GM18907 (cell line): ENCODE measurements at regions not wholly inside any gene's neighbourhood (a gene's known extent, or its start where the extent isn't known, plus 50 kb on each side); places are given as distances from the start of the nearest gene placed in this dataset.
"Not testable (repeated sequence)": the region's sequence is repeated elsewhere in the genome, so short reads cannot be mapped to it uniquely, and the experiment has no call there.

Experiments
- ATAC-seq: cut with Tn5 transposase; IDR thresholded peaks from one replicate; pipeline ENCODE4 v1.9.1; 2021; ENCODE audit warnings: mild to moderate bottlenecking, moderate library complexity; ENCODE audit not compliant: unreplicated experiment

- ATAC-seq = no peak
Measured at GRCh38 chr17:33929181-33929724, 325.8 kb upstream of the CCL2 start.

GRCh38 chr17:33931148-33931814 is 323.8 kb upstream of the CCL2 start:
- ATAC-seq = not testable (repeated sequence)

DNA sequence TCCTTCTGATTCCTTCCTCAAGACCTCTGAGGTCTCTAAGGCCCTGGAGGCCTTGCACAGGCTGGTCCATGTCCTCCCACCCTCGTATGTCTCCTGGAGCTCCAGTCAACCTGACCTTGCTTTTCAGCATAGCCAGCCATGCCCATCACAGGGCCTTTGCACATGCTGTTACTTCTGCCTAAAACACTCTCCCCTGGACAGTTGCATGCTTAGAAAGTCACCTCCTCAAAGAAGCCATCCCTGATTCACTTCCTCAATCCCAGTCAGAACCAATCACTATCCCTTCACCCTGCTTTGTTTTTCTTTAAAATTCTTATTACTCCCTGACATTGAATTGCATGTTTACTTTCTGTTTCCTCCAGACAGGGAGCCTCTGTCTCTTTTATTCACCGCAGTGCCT is 322.1 kb upstream of the CCL2 start:
- no peak for ATAC-seq

DNA sequence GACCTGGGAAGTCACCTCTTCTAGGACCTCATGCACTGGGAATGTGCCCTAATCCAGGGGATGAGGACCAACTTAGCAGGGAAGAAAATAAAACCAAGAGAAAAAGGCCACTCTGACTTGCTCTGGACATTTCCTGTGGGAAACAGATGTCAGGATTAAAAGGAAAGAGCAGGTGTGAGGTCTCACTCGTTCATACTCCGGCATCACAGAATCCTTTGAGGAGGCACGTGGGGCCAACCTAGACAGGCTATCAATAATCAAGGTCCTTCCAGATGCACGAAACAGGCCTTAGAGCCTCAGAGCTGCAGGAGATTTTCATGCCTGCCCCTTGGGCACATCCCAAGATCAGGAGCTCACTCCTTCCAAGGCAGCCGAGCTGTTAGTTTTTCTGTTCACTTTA is 321.5 kb upstream of the CCL2 start:
- ATAC-seq = no peak

DNA sequence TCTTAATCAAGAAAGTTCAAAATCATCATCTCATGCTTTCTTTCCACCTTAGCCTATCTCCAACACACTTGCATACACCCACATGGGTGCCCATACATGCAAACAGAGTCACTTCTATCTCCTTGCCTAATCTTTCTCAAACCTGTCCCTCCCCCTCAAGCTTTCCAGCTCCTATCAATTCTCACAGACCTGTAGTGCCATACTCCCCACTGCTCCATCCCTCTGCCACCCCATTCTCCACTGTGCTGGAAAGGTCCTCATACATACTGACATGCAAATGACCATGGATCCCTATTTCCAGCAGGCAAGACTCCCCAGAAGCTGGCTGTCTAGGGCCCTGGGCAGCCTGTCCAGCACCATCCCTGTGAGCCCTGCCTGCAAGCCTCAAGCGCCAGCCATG is 320.4 kb upstream of the CCL2 start:
- no peak for ATAC-seq

DNA sequence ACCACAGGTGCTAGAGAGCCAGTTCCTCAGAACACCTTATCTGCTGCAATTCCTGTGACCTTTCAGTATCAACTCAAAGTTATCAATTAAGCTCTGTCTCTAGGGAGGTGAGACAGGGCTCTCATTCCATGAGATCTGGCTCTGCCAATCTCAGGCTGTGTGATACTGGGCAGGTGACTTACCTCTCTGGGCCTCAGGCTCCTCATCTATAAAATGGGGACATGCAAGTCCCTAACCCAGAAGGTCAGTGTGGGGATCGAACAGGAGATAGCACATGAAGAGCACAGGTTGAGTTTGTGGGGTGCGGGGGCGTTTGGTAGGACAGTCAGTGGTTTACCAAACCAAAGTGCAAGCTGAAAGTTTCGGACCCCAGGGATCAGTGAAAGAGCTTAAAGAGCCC is 319.3 kb upstream of the CCL2 start:
- ATAC-seq = no peak

- no peak for ATAC-seq
Measured at GRCh38 chr17:33936764-33937163, 318.3 kb upstream of the CCL2 start.

DNA sequence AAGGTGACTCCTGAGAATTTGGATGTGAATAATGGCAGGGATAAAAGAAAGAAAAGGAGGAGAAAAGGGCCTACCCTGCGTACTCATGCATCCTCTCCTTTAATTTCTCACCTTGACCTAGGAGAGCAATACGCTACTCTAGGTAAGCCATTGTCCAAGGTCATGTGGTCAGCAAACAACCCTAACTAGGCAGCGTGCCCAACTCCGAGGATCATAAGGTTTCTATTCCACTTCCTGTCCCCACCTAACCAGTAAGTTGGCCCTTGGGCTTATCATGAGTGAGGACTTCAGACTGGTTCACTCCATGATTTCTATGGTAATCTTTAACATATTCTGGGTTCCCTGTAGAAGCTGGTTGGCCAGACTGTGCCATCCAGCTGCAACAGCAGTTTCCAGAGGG is 315.1 kb upstream of the CCL2 start:
- no peak for ATAC-seq

GRCh38 chr17:33940769-33941370 is 314.2 kb upstream of the CCL2 start:
- ATAC-seq = no peak

DNA sequence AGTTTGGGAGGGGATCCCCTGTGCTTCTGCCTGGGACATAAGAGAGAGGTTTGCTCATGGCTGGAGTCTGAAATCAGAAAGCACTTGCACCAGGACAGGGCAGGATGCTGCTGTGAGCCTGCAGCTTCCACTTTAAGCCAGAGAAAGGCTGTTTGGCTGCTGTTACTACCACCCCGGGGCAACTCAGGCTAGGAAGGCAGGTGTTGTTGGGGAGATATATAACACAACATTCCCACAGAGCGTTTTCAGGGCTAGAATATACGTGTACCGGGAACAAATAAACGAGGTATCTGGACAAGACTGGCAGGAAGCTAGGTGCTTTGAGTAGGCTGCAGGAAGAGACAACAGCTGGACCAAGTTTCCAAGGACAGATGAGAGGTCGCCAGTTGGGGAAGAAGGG is 313.3 kb upstream of the CCL2 start:
- no peak for ATAC-seq

GRCh38 chr17:33942414-33942813 is 312.7 kb upstream of the CCL2 start:
- ATAC-seq = no peak

- ATAC-seq = no peak
Measured at GRCh38 chr17:33944412-33944811, 310.7 kb upstream of the CCL2 start.

GRCh38 chr17:33944826-33945225 is 310.3 kb upstream of the CCL2 start:
- no peak for ATAC-seq

DNA sequence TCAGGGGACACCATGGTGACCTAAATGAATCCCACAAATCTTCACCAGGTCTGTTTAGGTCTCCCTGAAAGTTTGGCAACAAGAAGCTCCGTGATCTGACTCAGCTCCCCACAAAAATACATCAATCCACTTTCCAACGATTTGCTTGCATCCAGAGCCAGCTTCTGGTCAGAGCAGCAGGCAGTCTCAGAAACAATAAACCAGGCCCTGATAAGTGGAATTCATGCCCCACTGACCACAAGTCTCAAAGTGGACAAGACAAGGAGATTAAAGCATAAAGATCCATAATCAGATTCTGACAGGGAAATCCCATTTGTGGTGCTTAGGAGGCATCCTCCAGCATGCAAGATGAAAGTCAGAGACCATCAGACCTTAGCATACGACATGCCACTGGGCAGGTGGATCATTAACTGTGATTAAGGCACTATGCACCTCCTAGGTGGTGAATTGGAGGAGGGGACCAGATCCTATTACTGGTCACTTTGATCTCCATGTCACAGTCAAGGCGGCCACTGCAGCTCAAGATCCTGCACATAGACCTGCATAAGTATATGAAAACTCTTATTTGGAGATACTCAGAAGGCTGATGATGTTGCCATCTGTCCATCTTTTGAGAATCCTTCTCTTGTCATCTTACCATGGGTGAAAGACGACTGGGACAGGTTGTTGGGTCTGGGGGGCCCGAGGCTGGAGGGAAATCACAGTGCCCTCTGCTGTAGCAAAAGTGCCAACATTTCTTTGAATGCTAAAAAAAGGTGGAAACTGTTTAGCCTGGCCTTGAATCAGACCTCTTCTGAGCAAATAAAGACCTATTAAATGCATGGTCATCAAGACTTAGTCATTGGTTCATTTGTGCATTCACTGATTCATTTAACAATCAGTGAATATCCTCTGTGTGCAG is 309.2 kb upstream of the CCL2 start:
- ATAC-seq = no peak

DNA sequence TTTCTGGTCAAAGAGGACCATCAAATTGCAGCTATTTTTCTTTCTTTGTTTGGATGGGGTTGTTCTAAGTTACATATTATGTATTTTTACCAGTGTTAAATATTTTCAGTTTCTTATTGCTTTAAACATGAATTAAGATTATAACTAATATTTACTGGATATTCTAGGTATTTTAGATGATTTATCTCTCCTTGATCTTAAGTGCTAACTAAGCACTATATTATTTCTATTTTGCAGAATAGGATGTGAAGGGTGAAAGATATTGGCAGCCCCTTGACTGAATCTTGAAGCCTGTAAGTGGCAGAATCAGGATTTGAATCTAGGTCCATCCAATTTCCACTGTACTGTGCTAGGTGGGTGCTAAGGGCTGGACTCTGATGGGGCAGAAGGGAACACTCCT is 307.3 kb upstream of the CCL2 start:
- no peak for ATAC-seq

GRCh38 chr17:33948309-33948708 is 306.8 kb upstream of the CCL2 start:
- ATAC-seq = no peak

- no peak for ATAC-seq
Measured at GRCh38 chr17:33949100-33949499, 306.0 kb upstream of the CCL2 start.

- no peak for ATAC-seq
Measured at GRCh38 chr17:33950061-33950460, 305.0 kb upstream of the CCL2 start.

DNA sequence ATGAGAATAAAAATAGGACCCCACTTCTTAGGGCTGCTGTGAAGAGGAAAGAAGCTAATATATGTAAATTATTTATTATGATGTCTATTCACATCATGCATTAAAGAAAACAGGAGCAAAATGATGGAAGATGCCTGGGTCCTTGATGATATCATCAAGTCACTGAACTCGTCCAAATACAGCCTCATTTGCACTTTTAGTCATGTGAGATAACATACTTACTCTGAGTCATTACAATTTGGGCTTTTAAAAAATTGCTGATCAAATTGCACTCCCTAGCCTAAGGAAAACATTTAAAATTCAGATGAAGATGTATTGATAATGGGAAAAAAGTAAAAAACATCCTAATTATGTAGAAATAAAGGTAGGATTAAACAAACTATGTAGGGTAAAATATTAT is 302.7 kb upstream of the CCL2 start:
- ATAC-seq = no peak

GRCh38 chr17:33954597-33954996 is 300.5 kb upstream of the CCL2 start:
- ATAC-seq = no peak

- no peak for ATAC-seq
Measured at GRCh38 chr17:33955461-33955860, 299.6 kb upstream of the CCL2 start.

GRCh38 chr17:33959098-33959497 is 296.0 kb upstream of the CCL2 start:
- not testable (repeated sequence) for ATAC-seq
